Stimulated activated CD4-positive, alpha-beta T cell treated with anti-CD3 and anti-CD28 coated beads, Interleukin-15, amount 100 ng/mL, for 48 hours (primary cell): ENCODE measurements at regions not wholly inside any gene's neighbourhood (a gene's known extent, or its start where the extent isn't known, plus 50 kb on each side); places are given as distances from the start of the nearest gene placed in this dataset.
"Not testable (repeated sequence)": the region's sequence is repeated elsewhere in the genome, so short reads cannot be mapped to it uniquely, and the experiment has no call there.

Source experiments
- DNase-seq, 2 donors: peaks; one replicate each; pipeline ENCODE4 v3.0.0-alpha.2; 2020; ENCODE audit warnings: low read depth in 2 of 2

DNA sequence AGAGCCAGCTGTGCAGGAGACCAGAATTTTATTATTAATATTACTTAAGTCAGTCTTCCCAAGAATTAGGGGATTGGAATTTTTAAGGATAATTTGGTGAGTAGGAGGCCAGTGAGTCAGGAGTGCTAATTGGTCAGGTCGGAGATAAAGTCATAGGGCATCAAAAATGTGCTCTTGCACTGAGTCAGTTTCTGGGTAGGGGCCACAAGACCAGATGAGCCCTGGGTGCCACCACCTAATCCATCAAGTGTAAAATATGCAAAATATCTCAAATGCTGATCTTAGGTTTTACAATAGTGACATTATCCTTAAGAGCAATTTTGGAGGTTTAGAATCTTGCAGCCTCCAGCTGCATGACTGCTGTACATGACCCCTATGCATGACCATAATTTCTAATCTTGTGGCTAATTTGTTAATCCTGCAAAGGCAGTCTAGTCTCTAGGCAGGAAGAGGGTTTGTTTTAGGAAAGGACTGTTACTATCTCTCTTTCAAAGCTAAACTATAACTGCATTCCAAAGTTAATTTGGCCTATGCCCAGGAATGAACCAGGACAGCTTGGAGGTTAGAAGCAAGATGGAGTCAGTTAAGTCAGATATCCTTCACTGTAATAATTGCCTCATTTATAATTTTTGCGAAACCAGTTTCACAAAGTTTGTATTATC is 215.9 kb downstream of the RNF152 start:
- no peak for DNase-seq

DNA sequence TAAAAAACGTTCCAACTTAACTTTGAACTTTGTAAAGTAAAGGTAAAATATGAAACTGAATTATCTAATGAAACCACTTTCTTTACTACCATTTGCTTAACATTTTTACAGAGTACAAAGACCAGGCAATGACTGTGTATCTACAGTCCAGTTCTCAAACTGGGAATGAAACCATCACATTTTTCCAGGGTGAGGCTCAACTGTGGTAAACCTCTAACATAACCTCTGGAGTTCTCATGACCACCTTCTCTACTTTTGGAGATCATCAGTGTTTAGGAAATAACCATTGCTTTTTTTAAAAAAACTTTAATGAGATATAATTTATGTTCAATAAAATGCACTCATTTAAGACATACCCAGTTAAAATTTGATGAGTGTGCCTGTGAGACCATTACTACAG is 223.5 kb downstream of the RNF152 start:
- DNase-seq = no peak

DNA sequence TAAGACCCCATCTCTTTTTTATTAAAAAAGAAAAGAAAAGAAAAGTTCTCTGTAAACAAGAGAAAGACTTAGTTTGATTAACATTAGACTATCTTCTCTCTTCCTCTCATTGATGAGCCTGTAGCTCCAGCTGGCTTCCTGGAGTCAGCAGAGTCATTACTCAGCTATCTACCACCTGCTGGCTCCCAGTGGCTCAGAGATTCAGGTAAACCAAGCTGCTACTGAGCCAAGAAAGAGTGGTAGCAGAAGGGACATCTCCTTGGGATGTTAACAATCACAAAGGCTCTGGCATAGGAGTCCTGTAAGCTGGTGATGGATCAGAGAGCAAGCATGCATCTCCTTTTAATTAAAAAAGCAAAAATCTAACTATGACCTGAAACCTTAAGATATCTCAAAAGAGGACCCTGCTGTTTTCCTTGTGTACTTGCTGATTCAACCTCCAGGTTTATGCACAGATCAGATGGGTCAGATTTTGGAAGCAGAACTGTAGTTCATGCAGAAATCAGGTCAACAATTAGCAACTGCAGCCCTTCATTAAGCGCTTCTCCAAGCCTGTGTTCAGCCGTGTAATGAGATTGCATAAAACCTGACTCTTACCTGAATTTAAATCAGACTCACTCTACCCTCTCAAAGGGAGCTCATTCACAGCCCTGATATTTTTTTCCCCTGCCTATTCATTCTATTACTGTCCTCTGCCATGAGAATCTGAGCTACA is 225.8 kb downstream of the RNF152 start:
- DNase-seq = no peak

DNA sequence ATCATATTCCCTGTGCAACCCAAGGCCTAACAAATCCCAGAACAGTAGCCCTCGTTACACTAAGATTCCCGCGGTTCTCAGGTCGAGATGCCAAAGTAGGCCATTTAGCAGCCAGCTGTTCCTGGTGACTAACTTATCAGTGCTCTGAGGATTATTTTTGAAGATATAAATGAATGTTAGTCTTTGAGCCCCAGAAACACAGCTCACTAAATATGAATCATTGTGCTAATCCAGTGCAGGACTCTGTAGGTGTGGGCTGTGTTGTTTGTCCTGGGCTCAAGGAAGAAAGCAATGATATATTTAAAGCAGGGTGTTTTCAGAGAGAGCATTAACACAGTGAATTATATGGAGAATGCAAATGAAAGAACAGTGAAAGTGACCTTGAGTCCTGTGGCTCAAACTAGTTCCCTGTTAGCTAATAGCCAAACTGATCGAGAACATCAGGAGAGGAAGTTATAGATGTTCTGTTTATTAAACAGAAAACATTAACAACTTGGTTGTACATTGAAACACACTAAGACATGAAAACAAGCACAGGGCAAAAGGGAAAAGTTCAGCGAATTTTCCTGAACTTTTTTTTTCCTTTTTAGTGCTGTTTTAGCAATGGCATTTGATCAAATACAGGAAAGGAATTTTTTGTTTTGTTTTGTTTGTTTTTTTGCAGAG is 228.3 kb downstream of the RNF152 start:
- no peak for DNase-seq

DNA sequence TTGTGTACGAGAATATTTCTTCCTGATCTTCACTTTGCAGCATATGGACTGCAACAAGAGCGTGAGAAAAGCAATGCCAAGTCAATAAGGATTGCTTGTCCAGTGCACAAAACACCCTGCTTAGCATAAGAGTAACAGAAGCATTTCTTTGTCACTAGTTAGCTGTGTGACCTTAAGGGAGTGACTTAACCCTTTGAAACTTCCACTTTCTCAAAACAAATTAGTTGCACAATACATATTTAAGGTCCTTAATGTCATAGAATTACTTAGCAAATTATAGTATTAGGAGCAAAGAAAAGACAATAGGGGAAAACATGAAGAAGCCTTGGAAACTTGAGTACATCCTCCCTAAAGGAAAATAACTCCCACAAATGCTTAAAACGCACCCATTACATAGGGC is 230.1 kb downstream of the RNF152 start:
- no peak for DNase-seq

DNA sequence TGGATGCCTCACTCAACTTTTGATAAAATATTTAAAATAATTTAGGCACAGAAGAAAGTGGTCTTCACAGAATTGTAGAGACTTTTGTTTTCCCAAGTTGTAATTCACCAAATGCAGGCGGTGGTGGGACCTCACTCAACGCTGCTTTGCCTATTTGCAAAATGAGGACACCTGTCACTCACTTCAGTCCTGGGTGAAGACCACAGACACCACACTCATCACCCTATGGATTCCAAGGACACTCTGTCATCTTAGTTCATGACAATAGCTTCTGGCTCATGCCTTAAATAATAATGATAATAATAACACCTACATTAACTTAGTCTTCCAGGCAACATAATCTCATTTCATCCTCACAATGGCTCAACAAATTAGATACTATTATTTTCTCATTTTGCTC is 234.4 kb downstream of the RNF152 start:
- DNase-seq = no peak

DNA sequence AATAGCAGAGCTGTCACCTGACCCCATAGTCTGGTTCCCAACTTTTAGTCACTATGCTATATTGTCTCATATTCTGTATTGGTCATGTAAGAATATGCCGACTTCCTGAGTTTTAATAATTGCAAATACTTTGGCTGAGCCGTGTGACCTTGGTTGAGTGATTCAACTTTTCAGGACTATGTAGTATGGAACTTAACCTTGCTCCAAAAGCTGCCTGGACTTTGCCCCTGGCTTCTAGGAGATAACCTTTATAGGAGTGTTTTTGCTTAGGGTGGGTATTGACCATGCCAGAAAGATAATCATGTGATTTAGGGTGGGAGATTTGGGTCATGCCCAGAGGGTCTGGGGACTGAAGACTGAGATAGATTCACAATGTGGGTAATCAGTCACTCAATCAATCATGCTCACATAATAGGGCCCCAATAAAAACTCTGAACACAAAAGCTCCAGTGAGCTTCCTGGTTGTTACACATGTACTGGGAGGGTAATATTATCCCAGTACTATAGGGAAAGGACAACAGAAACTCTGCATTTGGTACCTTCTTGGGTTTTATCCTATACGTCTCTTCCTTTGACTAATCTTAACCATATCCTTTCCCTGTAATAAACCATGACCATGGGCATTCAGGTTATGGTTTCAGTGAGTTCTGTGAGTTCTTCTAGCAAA is 235.6 kb downstream of the RNF152 start:
- DNase-seq = no peak

DNA sequence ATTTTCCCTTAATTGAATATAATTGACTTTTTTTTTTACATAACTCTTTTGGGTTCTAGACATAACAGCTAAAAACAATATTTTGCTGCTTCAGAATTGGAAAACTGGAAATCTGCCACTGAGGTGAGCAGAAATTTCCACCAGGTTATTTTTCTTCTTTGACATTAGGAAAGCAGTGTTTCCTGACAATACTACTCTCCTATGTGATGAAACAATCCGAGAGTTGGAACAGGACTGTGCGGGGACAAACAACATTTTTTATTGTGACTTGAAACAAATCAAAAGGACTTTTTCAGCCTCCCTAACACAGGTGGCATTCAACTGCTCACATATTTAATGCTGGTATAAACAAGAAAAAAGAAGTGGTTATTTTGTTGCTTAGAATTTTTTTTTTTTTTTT is 237.2 kb downstream of the RNF152 start:
- no peak for DNase-seq

DNA sequence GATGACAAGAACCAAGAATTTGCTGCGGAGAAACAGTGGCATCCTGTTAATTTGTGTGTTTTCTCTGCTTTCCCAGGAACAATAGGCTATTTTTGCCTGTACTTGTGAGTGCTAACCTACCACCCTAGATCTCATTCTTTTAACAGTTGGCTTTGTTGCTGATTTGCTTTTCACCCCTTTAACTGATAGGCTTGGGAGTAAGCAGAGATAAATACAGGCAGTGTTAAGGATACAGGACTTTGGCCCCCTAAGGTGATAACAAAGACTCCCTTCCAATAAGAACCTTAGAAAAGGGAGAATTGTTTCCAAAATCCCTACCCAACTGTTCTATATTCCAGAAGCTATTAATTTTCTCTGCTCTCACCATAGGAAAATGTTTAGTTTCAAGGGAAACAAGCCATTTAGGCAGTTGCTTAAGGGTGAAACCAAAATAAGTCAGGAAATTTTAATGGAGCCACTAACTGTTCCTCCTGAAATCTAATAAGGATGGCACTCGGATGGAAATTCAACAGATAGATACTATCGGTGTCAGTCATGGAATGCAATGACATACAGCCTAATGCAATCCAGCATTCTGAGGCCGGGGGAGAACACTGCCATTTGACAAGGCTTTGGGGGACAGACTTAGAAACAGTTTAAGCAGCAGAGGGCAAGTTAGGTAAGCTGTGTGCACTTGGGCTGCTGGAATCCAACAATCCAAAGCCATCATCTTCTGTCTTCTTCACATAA is 238.8 kb downstream of the RNF152 start:
- no peak for DNase-seq

DNA sequence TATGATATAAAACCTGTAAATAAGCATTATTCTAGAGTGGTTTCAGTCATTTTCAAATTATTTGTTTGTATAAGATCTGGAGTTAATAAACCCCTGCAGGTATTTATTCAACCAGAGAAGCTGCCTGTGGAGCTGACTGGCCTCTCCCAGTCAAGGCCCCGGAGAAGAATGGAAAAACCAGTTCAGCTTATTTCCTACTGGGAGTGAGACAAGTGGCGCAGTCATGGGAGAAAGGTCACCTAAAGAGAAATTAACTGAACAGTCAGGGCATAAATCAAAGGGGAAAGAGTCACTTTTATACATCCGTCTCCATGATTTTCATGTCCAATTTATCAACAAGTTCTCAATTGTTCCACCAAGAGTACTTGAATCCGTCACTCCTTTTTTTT is 240.9 kb downstream of the RNF152 start:
- no peak for DNase-seq

DNA sequence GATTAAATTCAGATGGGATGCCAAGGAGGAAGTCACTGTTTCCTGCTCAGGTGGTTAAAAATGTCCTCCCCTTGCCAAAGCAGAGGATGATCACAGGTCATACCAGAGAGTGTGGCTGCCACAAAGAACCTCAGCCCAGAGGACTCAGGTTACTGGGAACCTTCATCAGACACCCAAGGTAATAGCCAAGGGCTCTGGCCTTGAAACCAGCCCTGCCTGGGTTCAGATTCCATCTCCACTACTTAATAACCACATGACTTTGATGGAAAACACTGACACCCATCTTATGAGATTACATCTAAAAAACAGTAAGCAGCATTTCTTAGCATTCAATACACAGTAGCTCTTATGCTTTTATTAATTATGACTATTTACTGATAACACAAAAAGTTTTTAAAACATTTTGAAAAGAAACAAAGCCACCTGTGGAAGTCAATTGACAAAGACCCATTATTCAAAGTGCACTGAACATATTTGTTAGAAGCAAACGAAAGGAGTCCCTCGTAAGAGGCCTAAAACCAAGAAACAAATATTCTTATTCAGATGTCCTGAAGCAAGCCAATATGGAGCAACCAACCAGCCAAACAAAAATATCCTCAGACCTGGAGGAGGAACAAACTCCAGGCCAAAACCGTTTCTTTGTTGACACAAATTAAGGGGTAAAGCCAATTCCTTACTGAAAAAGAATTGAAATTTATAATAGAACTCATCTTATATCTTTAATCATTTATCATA is 241.5 kb downstream of the RNF152 start:
- no peak for DNase-seq

DNA sequence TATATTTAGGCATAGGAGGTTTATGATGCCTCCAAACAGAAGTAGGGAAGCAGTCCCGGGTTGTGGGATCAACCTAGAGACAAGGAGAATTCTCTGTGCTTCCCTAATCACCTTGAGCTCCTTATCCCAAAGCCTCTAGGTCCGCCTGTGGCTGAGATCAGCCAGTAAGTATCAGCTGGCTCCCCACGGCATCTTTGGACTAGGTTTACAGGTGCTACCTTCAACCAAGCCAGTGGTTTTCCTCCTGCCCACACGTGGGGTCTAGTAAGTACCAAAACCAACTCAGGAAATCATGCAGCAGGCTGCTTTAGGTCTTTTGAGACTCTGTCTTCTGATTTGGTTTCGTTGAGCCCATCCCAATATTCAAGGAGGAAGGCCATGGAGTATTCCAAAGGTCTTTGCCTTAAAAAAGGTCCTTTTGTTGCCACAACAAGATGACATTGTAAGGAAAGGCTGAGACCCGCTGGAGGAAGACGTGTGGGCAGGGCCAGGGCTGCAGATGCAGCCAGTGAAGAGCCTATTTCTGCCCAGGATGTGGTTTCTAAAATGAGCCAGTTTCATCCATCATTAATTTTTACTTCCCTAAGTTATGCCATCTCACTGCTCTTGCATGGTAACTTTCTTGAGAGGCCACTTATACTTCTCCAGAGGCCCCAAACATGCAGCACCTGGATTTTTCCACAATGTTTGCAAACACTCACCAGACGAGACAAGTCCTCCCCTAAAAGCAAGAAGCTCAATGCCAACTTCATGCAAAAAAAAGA is 248.7 kb downstream of the RNF152 start:
- DNase-seq = no peak

DNA sequence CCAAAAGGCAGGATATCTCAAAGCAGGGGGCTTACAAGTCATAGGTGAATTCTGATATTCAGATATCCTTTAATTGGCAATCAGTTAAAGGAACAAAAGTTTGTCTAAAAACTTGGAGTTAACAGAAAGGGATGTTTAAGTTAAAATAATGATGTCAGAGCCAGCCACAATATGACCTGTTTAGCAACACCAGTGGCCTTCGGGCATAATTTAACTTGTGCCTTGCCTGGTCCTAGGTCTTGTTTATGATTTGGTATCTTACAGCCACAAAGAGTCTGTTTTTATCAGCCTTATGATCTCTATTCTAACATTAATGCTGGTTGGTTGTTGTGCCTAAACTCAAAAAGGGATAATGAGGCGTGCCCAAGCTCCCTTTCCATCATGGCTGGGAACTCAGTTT is 252.9 kb downstream of the RNF152 start:
- no peak for DNase-seq

DNA sequence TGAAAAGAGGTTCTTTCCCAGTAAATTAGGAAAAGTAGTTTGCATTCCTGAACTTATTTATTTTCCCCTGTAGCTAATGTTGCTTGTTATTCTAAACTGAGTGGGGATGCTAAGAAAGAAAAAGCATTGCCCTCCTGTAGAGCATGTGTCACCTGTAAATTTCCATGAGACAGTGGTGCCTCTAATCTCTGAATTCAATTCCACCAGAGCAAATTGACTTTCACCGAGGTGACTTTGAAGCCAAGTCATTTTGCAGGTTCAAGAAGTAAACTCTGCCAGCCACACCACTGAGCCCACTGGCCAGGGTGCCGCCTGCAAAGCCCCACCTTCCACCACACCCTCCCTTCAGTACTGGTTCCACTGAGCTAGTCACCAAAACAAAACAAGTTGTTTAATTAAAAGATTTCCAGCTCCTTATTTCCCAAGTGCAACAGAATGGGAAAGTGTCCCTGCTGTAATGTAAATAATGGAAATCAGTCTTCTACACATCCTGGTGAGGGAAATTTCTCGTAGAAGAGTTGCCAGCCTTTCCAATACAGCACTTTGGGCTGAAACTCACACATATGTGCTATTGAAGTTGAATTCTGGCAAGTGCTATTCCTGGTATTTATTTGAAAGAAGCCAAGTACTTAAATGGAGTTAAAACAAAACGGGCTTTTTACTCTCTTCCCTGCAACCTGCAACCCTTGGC is 254.8 kb downstream of the RNF152 start:
- no peak for DNase-seq

DNA sequence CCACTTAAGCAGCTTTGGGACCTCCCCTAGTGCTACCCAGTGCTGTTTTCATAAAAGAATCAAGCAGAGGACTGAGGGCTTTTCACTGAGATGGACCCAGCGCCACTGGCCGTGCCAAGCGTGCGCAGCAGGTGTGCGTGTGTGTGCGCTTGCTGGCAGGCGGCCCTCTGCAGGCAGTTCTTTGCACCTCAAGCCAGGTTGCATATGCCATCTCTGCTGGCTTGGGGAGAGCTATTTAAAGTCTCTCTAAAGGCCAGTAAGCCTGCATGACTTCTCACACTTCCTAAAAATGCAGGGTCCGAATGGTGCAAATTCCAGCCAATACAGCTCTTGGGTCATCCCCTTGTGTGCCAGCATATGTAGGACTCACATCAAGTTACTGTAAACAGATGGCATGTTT is 255.5 kb downstream of the RNF152 start:
- DNase-seq = no peak

DNA sequence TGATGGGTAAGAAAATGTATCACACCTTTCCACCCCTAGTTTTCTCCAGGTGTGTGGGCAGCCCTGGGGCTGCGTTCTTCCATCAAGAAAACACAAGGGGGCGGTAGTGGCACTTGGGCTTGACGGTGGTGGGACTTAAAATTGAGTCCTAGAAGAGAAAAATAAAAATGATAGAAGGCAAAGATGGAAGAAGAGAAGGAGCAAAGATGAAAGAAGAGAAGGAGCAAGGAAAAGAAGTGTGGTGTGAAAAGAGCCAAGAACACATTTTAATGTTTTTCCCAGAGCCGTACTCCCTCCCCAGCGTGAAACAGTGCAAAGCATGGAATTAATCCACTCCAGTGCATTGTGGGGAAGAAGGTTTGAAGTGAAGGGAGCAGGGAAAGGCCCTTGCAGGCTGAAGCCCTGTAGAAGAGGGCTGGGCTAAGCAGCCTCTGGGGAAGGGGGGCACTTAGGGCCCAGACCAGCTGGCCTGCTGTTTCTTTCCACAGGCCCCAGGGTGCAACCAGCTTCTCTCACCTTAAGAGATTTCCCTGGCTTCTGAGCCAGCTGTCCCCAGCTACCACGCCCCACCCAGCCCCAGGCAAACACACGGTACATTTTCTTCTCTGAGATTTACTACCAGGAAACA is 256.8 kb downstream of the RNF152 start:
- DNase-seq = peak; percentile 4 to 32

DNA sequence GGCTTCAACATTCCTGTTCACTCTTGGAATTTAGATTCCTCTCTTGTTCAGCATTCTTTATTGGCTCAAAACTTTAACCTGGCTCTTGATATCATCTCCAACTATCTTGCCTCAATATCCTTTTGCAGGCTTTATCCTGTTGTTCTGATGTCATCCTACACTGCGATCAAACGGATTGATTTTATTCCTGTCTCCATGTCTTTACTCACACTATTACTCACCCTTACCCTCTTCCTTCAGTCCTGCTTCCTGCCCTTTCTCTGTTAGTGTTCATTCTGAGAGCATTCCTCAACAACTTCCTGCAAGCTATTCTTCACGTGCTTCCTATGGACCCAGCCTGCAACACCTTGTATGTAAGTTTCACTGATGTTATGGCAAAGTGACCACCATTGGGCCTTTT is 264.7 kb downstream of the RNF152 start:
- DNase-seq = no peak

DNA sequence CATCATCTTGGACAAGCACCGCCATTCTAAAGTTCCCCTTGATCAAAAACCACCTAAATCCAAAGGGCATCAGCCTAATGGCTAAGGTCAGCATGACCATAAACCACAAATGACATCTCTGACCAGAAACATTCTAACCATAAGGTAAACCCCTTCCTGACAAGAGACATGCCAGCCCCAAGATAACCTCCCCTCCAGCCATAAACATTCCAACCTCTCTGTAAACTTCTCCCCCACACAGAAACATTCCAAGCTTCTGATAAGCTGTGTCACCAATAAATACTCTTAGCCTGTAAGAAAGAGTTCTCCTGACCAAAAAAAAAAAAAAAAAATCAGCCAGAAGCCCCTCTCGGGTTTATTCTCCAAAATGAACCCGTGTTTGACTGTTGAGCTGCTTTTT is 268.2 kb downstream of the RNF152 start:
- DNase-seq = not testable (repeated sequence)

DNA sequence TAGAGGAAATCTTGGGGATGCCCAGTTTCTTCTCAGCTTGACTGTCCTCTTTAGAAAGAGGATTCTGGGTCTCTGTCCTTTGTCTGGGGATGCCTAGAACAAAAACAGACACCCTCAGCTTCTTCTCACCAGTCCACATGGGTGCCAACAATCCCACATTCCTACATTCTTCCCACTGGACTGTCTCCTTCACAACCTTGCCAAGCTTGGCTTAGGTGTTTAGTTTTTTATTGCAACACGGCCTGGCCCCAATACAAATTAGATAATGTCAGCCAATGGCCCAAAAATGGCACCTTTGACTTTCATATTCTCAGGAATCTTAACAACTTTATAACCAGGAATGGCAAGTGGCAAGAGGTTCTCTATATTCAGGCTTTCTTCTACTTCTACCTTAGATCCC is 273.0 kb downstream of the RNF152 start:
- no peak for DNase-seq
